Coronary artery (tissue), 2 donors: ENCODE measurements at regions not wholly inside any gene's neighbourhood (a gene's known extent, or its start where the extent isn't known, plus 50 kb on each side); places are given as distances from the start of the nearest gene placed in this dataset.
"Not testable (repeated sequence)": the region's sequence is repeated elsewhere in the genome, so short reads cannot be mapped to it uniquely, and the experiment has no call there.

ENCODE experiments used
- DNase-seq: peaks from one replicate; pipeline ENCODE4 v3.0.0-alpha.2; 2017; ENCODE audit warnings: low spot score
- H3K27ac ChIP-seq, 2 donors: fragments of 200-600 bp; sonication (generic); one replicate each; pipeline ENCODE4 v1.5.1; 2016 to 2019
- H3K4me3 ChIP-seq: fragments of 200-600 bp; sonication (generic); 2 replicates; pipeline ENCODE4 v1.5.1; 2016; ENCODE audit warnings: mild to moderate bottlenecking, moderate library complexity
- TF ChIP-seq, protein P1 (sequence below): fragments of 200-600 bp; sonication (generic); IDR thresholded peaks from one replicate; pipeline ENCODE4 v1.5.1; 2019; ENCODE audit warnings: antibody characterized with exemption

DNA sequence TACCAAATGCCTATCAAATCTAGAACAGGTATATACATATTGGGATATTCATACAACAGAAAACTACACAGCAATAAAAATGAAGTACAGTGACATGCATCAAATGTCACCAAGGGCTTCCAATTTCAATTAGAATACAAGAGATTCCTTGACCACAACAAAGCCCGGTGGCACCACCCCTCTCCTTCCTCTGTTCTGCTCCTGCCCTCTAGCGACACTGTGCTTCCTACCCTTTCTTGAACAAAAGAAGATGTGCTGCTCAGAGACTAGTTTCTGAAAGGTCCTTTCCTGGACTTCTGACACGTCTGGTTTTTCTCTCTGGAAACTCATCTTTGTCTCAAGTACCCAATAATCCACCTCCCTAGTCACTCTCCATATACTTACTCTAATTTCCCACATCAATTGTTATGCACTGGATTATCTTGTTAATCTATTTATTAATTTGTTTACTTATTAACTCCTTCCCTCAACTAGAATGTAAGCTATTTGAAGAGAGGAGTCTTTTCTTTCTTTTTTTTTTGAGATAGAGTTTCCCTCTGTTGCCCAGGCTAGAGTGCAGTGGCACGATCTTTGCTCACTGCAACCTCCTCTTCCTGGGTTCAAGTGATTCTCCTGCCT lies 70.4 kb upstream of the CTSV start:
- Histone ChIP-seq H3K4me3 (no peak overlapping the region), H3K27ac (no peak overlapping the region)
- no peak for DNase-seq
- TF ChIP-seq, protein P1, sequence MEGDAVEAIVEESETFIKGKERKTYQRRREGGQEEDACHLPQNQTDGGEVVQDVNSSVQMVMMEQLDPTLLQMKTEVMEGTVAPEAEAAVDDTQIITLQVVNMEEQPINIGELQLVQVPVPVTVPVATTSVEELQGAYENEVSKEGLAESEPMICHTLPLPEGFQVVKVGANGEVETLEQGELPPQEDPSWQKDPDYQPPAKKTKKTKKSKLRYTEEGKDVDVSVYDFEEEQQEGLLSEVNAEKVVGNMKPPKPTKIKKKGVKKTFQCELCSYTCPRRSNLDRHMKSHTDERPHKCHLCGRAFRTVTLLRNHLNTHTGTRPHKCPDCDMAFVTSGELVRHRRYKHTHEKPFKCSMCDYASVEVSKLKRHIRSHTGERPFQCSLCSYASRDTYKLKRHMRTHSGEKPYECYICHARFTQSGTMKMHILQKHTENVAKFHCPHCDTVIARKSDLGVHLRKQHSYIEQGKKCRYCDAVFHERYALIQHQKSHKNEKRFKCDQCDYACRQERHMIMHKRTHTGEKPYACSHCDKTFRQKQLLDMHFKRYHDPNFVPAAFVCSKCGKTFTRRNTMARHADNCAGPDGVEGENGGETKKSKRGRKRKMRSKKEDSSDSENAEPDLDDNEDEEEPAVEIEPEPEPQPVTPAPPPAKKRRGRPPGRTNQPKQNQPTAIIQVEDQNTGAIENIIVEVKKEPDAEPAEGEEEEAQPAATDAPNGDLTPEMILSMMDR: no peak

DNA sequence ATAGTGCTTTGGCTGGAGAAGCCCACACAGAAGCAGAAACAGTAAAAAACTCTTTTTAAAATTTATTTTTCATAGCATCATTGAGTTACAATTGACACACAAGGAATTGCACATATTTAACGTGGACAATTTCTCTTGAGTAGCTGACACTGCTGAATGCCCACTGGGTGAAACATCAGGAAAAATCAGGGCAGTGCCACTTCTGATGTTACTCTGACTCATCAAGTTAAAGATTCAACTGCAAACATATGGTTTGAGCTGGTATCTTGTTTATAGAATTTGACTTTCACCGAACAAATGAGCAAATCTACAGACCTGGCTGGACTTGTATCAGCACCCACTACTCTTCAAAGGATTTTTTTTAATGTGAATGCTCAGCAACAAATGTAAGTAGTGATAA lies 66.3 kb upstream of the CTSV start:
- not testable (repeated sequence) for DNase-seq, H3K4me3 ChIP-seq, H3K27ac ChIP-seq

DNA sequence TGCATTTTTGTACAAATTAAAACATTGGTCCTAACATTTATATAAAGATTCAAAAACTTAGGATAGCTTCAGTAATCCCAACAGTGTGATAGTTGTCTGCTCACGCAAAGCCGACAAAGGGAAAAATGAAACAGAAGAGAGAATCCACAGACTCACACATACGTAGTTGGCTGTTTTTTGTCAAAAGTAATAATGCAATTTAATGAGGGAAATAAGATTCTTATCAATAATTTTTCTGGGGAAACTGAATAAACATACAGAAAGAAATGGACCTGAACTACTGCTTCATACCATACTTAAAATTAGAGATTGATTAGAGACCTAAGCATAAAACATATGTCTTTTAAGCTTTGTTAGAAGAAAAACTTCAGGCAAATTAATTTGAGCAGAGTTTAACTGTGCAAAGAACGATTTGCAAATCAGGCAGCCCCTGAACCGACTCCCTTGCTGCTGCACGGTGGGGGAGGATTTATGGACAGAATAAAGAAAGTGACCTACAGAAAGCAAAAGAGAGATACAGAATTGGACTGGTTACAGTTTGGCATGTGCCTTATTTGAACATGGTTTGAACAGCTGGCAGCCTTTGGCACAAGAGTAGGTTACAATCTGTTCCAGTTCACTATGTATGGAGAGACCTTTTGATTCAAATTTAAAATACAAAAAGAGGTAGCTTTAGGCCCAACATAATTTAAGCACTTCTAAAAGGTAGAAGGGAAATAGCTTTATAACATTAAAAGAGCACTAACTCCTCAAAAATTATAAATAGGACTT lies 64.9 kb upstream of the CTSV start:
- H3K4me3 ChIP-seq, DNase-seq, H3K27ac ChIP-seq: not testable (repeated sequence)

GRCh38 chr9:97099540-97099939 lies 60.6 kb upstream of the CTSV start:
- DNase-seq, H3K27ac ChIP-seq, H3K4me3 ChIP-seq: not testable (repeated sequence)

DNA sequence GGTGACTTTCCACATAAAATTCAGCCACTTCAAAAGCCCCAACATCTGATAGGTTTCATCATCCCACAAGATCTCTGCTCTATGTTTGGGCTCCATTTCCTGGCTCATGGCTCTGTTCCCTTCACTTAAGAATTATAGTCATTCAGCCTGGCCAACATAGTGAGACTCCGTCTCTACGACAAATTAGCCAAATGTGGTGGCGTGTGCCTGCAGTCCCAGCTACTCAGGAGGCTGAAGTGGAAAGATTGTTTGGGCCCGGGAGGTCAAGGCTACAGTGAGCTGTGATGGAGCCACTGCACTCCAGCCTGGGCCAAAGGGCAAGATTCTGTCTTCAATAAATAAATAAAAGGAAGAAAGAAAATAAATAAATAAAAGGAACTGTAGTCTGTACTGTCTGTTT lies 57.9 kb upstream of the CTSV start:
- H3K27ac ChIP-seq: no peak overlapping the region
- DNase-seq: no peak
- H3K4me3 ChIP-seq: no peak overlapping the region
- TF ChIP-seq, protein P1: no peak

DNA sequence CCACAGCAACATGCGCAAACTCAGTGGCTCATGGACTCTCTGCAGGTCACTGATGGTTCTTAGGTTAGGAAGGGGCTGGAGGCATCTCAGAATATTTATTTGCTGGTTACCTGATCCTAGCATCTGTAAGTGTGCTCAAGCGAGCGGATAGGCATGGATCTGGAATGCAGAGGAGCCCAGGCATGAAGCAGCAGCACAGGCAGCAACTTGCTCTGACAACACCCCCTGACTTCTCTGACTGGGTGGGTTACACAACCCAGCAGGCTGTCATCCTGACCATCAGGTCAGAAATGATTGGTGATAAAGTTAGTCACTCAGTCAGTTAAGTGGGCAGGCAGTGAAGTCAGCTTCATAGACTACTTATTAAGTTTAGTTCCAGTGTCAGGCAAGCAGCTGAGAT lies 50.4 kb upstream of the CTSV start:
- H3K27ac ChIP-seq, DNase-seq, H3K4me3 ChIP-seq: not testable (repeated sequence)
